ENCODE measurements at regions not wholly inside any gene's neighbourhood (a gene's known extent, or its start where the extent isn't known, plus 50 kb on each side); places are given as distances from the start of the nearest gene placed in this dataset.

DNA sequence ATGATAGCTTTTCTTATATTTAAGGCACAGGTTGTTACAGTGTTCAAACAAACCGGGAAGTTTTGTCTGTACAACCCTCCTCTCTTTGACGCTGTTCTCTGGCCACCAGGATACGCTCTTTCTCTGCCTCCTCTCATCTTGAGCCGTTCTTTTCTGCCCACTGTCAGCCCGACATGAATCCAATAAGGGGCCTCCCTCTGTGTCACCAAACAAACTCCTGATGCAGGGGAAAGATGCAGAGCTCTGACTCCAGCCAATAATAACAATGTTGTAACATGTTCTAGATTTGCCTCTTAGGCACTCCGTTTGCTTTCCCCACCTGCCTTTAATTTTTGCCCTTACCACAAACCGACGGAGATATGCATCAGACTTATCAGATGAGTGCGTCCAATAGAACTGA, 449.3 kb downstream of the SLC4A3 start:
- TF ChIP-seq, protein P1, sequence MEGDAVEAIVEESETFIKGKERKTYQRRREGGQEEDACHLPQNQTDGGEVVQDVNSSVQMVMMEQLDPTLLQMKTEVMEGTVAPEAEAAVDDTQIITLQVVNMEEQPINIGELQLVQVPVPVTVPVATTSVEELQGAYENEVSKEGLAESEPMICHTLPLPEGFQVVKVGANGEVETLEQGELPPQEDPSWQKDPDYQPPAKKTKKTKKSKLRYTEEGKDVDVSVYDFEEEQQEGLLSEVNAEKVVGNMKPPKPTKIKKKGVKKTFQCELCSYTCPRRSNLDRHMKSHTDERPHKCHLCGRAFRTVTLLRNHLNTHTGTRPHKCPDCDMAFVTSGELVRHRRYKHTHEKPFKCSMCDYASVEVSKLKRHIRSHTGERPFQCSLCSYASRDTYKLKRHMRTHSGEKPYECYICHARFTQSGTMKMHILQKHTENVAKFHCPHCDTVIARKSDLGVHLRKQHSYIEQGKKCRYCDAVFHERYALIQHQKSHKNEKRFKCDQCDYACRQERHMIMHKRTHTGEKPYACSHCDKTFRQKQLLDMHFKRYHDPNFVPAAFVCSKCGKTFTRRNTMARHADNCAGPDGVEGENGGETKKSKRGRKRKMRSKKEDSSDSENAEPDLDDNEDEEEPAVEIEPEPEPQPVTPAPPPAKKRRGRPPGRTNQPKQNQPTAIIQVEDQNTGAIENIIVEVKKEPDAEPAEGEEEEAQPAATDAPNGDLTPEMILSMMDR (IDR thresholded peaks at IDR 0.05): peak in 4 of 6 experiments; percentile 41 to 56 (median 49)
- TF ChIP-seq POLR2A (IDR thresholded peaks at IDR 0.05): peak in 1 of 2 donors; percentile 49
- no peak overlapping the region for H3K4me3 ChIP-seq (replicated peaks in 1 of 3)
- no peaks in the 10 kb centered on the region for H3K36me3 ChIP-seq
- WGBS, 2 donors: 12 to 26% methylated on average over 9 of the region's 9 CpGs
- DNase-seq: peak; percentile 56 to 65
- peaks cover 80 to 91% of the 10 kb centered on the region in 2 donors for H3K4me1 ChIP-seq
- H3K27ac ChIP-seq: peak overlapping the region; percentile 72 to 94 (median 85)
- intact Hi-C loops (cut with DNase I): no loop called here
- H3K27me3 ChIP-seq: no peaks in the 10 kb centered on the region
- no peaks in the 10 kb centered on the region for H3K9me3 ChIP-seq

DNA sequence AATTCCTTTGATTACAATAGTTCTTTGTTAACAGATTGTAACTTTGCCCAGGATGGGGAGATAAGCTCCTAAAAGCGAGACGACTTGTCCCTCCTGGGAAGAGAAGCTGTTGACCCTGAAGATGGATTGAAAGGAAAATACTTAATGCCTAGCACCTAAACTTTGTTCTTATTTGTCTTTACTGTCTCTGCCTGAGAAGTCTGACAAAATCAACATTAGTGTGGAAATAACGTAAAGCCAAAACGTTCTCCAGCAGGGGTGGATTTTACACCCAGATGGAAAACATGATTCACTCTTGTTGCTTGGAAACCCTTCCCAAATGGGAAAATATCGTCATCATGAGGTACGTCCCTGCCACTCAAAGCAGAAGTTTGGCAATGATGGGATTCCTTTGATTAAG, 450.1 kb downstream of the SLC4A3 start:
- TF ChIP-seq, protein P1 (IDR thresholded peaks at IDR 0.05): peak in 1 of 6 experiments; percentile 19
- TF ChIP-seq POLR2A (IDR thresholded peaks at IDR 0.05): no peak

DNA sequence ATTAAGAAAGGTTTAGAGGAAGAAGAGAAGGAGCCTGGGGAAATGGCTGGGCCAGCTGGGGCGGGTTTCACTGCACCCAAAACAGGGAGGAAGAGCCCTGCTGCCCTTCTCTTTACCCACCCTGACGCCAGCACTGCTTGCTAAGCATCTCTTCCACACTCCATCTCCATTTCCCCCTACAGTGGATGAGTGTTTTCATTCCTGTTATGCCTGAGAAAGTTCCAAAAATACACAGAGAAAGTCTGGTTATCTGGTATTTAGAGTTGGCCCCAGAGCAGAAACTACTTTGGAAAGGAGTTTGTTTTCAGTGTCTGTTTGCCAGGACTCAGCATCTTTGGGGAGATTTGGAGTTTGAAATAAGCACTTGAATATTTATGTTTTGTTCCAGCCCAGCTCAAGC, 451.0 kb downstream of the SLC4A3 start:
- no peak overlapping the region for H3K4me3 ChIP-seq (replicated peaks in 1 of 3)
- 18 to 21% methylated on average over 2 of the region's 2 CpGs for WGBS, 2 donors
- H3K4me1 ChIP-seq: peaks cover 79 to 84% of the 10 kb centered on the region in 2 donors
- H3K27me3 ChIP-seq: no peaks in the 10 kb centered on the region
- DNase-seq: peak; percentile 63 to 68
- TF ChIP-seq, protein P1 (IDR thresholded peaks at IDR 0.05): no peak
- peak in 1 of 2 donors; percentile 30 for TF ChIP-seq POLR2A (IDR thresholded peaks at IDR 0.05)
- intact Hi-C loops (cut with DNase I): no loop called here
- H3K36me3 ChIP-seq: no peaks in the 10 kb centered on the region
- peak overlapping the region; percentile 72 to 94 (median 87) for H3K27ac ChIP-seq
- no peaks in the 10 kb centered on the region for H3K9me3 ChIP-seq

More for the DNA sequence above, 450.1 kb downstream of the SLC4A3 start:
- no peak for DNase-seq
- H3K36me3 ChIP-seq: no peaks in the 10 kb centered on the region
- H3K4me3 ChIP-seq (replicated peaks in 1 of 3): no peak overlapping the region
- intact Hi-C loops (cut with DNase I): no loop called here
- peaks cover 84 to 90% of the 10 kb centered on the region in 2 donors for H3K4me1 ChIP-seq
- no peaks in the 10 kb centered on the region for H3K9me3 ChIP-seq
- WGBS, 2 donors: 9 to 17% methylated on average over 6 of the region's 6 CpGs
- no peaks in the 10 kb centered on the region for H3K27me3 ChIP-seq
- H3K27ac ChIP-seq: peak overlapping the region; percentile 72 to 94 (median 85)

DNA sequence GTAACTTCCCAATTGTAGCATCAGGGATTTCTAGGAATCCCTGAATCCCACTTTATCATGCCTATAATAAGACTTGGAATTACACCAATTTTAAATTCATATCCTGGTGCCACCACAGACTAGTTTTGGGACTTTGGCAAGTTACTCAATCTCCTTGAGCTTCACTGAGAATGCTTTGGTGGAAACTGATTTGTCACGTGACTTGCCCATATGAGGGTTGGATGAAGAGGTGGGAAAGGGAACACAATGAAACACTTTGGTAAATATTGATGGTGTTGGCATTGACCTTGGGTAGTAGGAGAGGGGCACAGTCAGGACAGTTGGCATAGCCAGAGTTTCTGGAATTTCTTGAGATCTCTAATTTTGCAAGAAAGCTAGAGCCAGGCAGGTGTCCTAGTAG, 452.2 kb downstream of the SLC4A3 start:
- Histone ChIP-seq H3K4me3 (replicated peaks in 1 of 3) (no peak overlapping the region), H3K4me1 (peaks cover 68 to 76% of the 10 kb centered on the region in 2 donors), H3K27ac (peak overlapping the region; percentile 75 to 94 (median 87)), H3K27me3 (no peaks in the 10 kb centered on the region), H3K36me3 (no peaks in the 10 kb centered on the region), H3K9me3 (no peaks in the 10 kb centered on the region)
- no peak for DNase-seq
- TF ChIP-seq, protein P1 (IDR thresholded peaks at IDR 0.05): no peak
- TF ChIP-seq POLR2A (IDR thresholded peaks at IDR 0.05): no peak
- intact Hi-C loops (cut with DNase I): no loop called here
- 46 to 72% methylated on average over 1 of the region's 1 CpG for WGBS, 2 donors

DNA sequence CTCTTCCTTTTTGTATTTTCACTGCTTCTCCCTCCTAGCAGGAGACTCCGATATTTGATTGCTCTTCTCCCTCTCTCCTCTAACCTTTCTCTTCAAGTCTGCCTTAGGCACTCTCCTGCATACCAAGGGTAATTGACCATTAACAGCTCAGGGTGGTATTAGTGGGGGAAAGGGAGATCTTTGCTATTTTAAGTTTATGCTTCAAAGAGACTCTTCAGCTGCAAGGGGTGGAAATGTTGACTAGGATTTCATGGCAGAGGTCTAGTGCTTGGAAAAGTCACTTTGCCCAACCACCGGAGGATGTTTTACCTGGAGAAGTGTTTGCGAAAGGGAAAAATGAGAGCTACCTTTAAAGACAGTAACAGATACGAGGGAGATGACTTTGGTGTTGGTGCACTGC, 453.7 kb downstream of the SLC4A3 start:
- intact Hi-C loops (cut with DNase I): no loop called here
- H3K27me3 ChIP-seq: no peaks in the 10 kb centered on the region
- no peak overlapping the region for H3K4me3 ChIP-seq (replicated peaks in 1 of 3)
- no peak for DNase-seq
- peaks cover 53 to 60% of the 10 kb centered on the region in 2 donors for H3K4me1 ChIP-seq
- H3K27ac ChIP-seq: peak overlapping the region in 2 of 3 donors; percentile 62 to 94
- no peaks in the 10 kb centered on the region for H3K36me3 ChIP-seq
- 45 to 51% methylated on average over 4 of the region's 4 CpGs for WGBS, 2 donors
- no peaks in the 10 kb centered on the region for H3K9me3 ChIP-seq
- no peak for TF ChIP-seq POLR2A (IDR thresholded peaks at IDR 0.05)
- TF ChIP-seq, protein P1 (IDR thresholded peaks at IDR 0.05): no peak

Measured in thyroid gland (tissue), 4 donors.